ENCODE measurements at regions not wholly inside any gene's neighbourhood (a gene's known extent, or its start where the extent isn't known, plus 50 kb on each side); places are given as distances from the start of the nearest gene placed in this dataset.

DNA sequence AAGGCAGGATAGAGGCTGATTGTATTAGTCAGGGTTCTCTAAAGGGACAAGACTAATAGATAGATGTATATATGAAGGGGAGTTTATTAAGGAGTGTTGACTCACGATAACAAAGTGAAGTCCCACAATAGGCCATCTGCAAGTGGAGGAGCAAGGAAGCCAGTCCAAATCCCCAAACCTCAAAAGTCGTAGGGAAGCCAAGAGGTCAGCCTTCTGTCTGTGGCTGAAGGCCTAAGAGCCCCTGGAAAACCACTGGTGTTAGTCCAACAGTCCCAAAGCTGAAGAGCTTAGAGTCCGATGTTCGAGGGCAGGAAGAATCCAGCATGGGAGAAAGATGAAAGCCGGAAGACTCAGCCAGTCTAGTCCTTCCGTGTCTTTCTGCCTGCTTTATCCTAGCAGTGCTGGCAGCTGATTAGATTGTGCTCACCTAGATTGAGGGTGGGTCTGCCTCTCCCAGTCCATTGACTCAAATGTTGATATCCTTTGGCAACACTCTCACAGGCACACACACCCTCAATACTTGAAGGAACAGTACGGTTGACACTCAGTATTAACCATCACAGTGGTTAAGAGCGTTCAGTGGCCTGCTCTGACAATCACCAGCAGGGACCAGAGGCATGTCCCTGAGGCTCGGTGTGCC, 135.6 kb downstream of the CSNK2A3 start:
- H3K4me1 ChIP-seq, result peaks cover 23% of the 10 kb centered on the region
- no peak overlapping the region for H2AFZ ChIP-seq (replicated peaks)
- no peaks in the 10 kb centered on the region for H3K27me3 ChIP-seq
- no peaks in the 10 kb centered on the region for H3K9me3 Mint-ChIP-seq
- no peaks in the 10 kb centered on the region for H3K79me2 ChIP-seq (ENCODE audit: low read depth)
- H3K27ac ChIP-seq, result no peak overlapping the region
- no peak overlapping the region for H3K4me3 Mint-ChIP-seq
- H3K27me3 Mint-ChIP-seq (ENCODE audit: insufficient read depth, low read depth), result peaks cover 6% of the 10 kb centered on the region
- H3K27ac Mint-ChIP-seq, result no peak overlapping the region
- no peak for DNase-seq (ENCODE audit: low spot score)
- H3K36me3 Mint-ChIP-seq, result no peaks in the 10 kb centered on the region
- peaks cover 16% of the 10 kb centered on the region for H3K4me1 Mint-ChIP-seq
- H3K9me3 ChIP-seq (ENCODE audit: low read depth), result no peaks in the 10 kb centered on the region
- no peak overlapping the region for H3K9ac ChIP-seq
- H3K4me3 ChIP-seq, result no peak overlapping the region
- H3F3A ChIP-seq (ENCODE audit: low read depth), result no peaks in the 10 kb centered on the region
- H3K4me2 ChIP-seq, result no peak overlapping the region
- no peaks in the 10 kb centered on the region for H3K36me3 ChIP-seq
- no peaks in the 10 kb centered on the region for H4K20me1 ChIP-seq (ENCODE audit: low read depth)
- TF ChIP-seq CTCF (IDR thresholded peaks at IDR 0.05) (no peak), EZH2phosphoT487 (IDR thresholded peaks at IDR 0.05) (no peak), EZH2 (IDR thresholded peaks at IDR 0.05) (no peak)

GRCh38 chr11:11215944-11216343, 137.1 kb downstream of the CSNK2A3 start:
- Histone ChIP-seq H3K4me2 (peak overlapping the region; percentile 46), H3K27me3 (no peaks in the 10 kb centered on the region), H3K4me1 (peaks cover 23% of the 10 kb centered on the region), H3K9ac (no peak overlapping the region), H4K20me1 (ENCODE audit: low read depth) (no peaks in the 10 kb centered on the region), H3K4me3 (no peak overlapping the region), H3F3A (ENCODE audit: low read depth) (no peaks in the 10 kb centered on the region), H3K79me2 (ENCODE audit: low read depth) (no peaks in the 10 kb centered on the region), H3K9me3 (ENCODE audit: low read depth) (no peaks in the 10 kb centered on the region), H3K27ac (no peak overlapping the region), H3K36me3 (no peaks in the 10 kb centered on the region), H2AFZ (replicated peaks) (no peak overlapping the region)
- H3K27ac Mint-ChIP-seq, result no peak overlapping the region
- H3K4me3 Mint-ChIP-seq, result no peak overlapping the region
- DNase-seq (ENCODE audit: low spot score), result peak; percentile 18
- H3K27me3 Mint-ChIP-seq (ENCODE audit: insufficient read depth, low read depth), result peaks cover 6% of the 10 kb centered on the region
- peaks cover 16% of the 10 kb centered on the region for H3K4me1 Mint-ChIP-seq
- no peaks in the 10 kb centered on the region for H3K9me3 Mint-ChIP-seq
- no peaks in the 10 kb centered on the region for H3K36me3 Mint-ChIP-seq
- TF ChIP-seq EZH2phosphoT487 (IDR thresholded peaks at IDR 0.05), result no peak
- TF ChIP-seq EZH2 (IDR thresholded peaks at IDR 0.05), result no peak
- no peak for TF ChIP-seq CTCF (IDR thresholded peaks at IDR 0.05)

GRCh38 chr11:11215058-11215815, 137.8 kb downstream of the CSNK2A3 start:
- Histone ChIP-seq H3K4me1 (peaks cover 23% of the 10 kb centered on the region), H3F3A (ENCODE audit: low read depth) (no peaks in the 10 kb centered on the region), H3K27ac (no peak overlapping the region), H3K9me3 (ENCODE audit: low read depth) (no peaks in the 10 kb centered on the region), H2AFZ (replicated peaks) (no peak overlapping the region), H3K36me3 (no peaks in the 10 kb centered on the region), H4K20me1 (ENCODE audit: low read depth) (no peaks in the 10 kb centered on the region), H3K9ac (no peak overlapping the region), H3K79me2 (ENCODE audit: low read depth) (no peaks in the 10 kb centered on the region), H3K4me2 (peak overlapping the region; percentile 46), H3K27me3 (no peaks in the 10 kb centered on the region), H3K4me3 (no peak overlapping the region)
- Mint-ChIP-seq H3K27me3 (ENCODE audit: insufficient read depth, low read depth) (peaks cover 6% of the 10 kb centered on the region), H3K9me3 (no peaks in the 10 kb centered on the region), H3K27ac (peak overlapping the region; percentile 0), H3K36me3 (no peaks in the 10 kb centered on the region), H3K4me3 (no peak overlapping the region), H3K4me1 (peaks cover 16% of the 10 kb centered on the region)
- peak; percentile 13 for DNase-seq (ENCODE audit: low spot score)
- TF ChIP-seq CTCF (IDR thresholded peaks at IDR 0.05) (no peak), EZH2phosphoT487 (IDR thresholded peaks at IDR 0.05) (no peak), EZH2 (IDR thresholded peaks at IDR 0.05) (no peak)
